SK-N-MC (cell line): ENCODE measurements at regions not wholly inside any gene's neighbourhood (a gene's known extent, or its start where the extent isn't known, plus 50 kb on each side); places are given as distances from the start of the nearest gene placed in this dataset.

ENCODE experiments used
- EZH2 ChIP-seq: fragments of 200-600 bp; sonication (generic); IDR thresholded peaks from one replicate; pipeline ENCODE4 v1.6.1; 2017; ENCODE audit warnings: antibody characterized with exemption
- FOXP2 ChIP-seq: optimal IDR thresholded peaks from 2 replicates; pipeline ENCODE3; 2011; ENCODE audit warnings: mild to moderate bottlenecking, moderate library complexity; ENCODE audit not compliant: insufficient read depth; ENCODE audit errors: extremely low read length, control extremely low read depth

DNA sequence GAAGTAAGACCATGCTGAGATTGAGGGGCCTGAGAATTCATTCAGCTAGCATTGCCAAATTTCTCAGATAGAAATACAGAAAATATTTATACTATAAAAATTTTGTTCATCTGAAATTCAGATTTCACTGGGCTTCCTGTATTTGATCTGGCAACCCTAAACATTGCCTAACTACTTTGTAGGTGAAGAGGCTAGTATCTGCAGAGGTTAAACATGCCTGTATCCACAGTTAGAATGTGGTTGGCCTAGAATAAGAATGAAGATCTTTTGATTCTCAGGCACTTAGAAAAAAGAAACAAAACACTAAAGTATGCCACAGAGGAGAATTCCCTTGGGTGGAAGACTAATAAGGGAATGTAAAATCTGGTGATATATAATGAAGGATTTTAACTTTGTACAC, 189.0 kb downstream of the DIPK2A start:
- TF ChIP-seq EZH2 (no peak), FOXP2 (no peak)
